GM18517 (cell line): ENCODE measurements at regions not wholly inside any gene's neighbourhood (a gene's known extent, or its start where the extent isn't known, plus 50 kb on each side); places are given as distances from the start of the nearest gene placed in this dataset.
A peak's percentile ranks its signal among the peaks of the same experiment; 100 is the strongest.

Experiments used
- ATAC-seq: cut with Tn5 transposase; IDR thresholded peaks from one replicate; pipeline ENCODE4 v1.9.1; 2021; ENCODE audit warnings: mild to moderate bottlenecking, moderate library complexity; ENCODE audit not compliant: unreplicated experiment

GRCh38 chr1:82848043-82848442, 1047.3 kb downstream of the ADGRL2 start:
- ATAC-seq, result no peak

DNA sequence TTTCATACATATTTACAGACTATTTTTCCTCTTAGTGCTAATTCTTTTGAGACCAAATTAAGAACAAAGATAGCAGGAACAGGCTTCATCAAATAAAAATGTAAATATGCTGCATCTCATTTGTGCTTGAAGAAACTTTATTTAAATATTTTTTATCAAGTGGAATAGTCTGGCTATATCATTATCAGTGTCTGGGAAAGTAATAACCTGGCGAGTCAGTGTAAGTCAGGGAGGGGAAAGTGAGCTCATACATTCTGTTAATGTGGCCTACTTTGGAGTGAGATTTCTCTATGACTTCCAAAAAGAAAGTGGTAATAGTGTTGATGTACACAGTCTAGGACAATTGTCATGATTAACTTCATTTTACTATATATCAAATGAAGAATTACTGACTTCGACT, 1045.1 kb downstream of the ADGRL2 start:
- no peak for ATAC-seq

DNA sequence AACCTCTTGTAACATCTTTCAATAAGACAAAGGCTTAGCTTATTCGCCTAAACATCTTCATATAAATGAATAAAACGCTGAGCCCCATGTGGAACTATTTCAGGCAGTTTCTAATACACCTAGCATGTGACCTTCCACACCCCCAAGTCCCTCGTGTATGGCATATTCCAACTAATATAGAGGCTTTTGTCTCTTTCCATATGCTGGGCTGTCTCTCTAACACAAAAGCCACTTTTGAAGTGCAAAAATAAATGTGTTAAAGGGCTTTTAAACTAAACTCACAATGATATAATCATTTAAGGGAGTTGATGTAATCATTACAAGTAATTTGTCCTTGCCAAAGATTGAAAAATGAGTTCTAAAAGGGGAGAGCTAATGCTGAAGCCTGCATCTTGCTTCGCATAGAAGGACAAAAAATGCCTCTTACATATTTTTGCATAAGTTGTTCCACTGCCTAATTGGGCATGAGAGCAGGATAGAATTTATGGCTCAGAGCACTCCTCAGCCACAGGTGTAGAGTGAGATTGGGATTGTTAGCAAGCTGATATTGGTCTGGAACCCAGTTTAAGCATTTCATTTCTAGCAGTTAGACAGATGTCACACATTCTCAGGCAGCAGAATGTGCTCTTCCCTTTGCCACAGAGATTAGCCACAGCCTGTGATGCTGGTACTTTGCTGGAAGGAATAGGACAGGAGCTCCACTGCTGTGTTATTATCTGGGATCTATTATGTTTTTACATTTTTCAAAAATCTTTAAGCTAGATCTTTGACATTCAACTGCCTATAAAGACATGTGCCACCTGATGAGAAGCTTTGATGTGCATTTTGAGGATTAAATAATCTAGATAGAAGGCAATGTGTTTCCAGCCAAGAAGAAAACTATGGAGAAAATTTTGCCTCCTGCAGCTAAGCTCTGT, 1044.4 kb downstream of the ADGRL2 start:
- ATAC-seq, result no peak

- ATAC-seq, result no peak
Observed at GRCh38 chr1:82844447-82844846, 1043.7 kb downstream of the ADGRL2 start.

DNA sequence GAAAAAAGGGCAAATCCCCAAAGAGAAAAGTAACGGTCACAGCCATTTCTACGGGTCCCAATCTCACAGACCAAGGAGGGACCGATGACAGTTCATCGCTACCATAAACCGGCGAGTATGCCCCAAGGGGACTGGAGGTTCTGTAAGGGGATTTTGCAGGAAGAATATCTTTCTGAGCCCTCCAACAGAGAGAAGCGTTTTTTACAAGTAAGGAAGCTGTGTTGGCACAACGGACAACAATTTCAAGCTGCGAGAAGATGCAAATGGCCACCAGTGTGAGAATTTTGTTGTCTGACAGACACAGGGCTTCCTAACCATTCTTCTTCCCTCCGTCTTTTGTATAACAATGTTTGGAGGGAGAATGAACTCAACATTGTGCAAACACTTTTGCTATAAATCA, 1043.1 kb downstream of the ADGRL2 start:
- ATAC-seq, result no peak

DNA sequence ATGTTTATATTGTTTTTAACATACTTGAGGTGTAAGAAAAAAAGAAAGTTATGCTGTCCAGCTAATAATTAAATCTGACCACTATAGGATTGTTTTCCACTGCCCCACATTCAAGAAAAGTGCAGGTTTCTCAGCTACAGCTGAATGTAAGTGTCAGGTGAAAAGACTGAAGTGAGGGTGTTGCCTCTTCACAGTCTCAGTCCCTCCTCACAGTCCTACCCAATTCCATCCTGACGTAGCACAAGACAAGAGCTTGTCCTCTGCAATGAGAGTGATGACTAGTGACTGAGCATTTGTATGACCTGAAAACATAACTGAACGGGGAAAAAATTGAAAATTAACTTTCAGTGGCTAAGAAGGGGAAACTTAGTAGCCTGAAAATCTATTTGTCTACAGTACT, 1039.5 kb downstream of the ADGRL2 start:
- no peak for ATAC-seq

DNA sequence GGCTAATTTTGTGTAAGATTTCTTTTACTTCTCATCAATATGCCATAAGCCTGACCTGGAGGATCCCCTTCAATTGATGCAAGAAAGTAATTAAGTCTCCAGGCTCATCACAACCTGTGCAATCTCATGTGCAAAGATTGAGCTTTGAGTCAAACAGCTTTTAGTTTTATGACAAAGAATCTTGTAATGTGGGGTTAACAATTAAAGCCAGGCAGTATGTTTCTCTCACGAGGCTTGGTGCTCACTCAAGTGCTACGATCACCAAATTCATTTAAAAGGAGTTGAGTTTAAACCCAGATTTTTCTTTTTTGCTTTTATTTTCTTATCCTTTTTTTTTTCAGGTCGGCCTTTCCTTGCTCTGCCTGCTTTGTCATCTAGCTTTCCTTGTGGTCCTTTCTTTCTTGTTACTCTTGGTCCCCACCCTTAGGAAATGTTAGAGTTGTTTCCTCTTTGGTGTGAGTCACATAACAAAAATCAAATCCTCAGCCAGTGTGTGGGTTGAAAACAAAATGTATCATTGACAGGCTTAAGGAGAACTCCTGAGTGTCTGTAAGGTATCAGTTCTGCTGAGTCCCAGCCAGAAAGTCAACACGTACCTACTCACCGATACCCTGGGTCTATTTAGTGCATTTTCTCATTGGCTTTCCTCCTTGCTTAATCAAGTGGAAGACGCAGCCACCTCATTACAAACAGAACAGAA, 1037.2 kb downstream of the ADGRL2 start:
- ATAC-seq, result no peak

DNA sequence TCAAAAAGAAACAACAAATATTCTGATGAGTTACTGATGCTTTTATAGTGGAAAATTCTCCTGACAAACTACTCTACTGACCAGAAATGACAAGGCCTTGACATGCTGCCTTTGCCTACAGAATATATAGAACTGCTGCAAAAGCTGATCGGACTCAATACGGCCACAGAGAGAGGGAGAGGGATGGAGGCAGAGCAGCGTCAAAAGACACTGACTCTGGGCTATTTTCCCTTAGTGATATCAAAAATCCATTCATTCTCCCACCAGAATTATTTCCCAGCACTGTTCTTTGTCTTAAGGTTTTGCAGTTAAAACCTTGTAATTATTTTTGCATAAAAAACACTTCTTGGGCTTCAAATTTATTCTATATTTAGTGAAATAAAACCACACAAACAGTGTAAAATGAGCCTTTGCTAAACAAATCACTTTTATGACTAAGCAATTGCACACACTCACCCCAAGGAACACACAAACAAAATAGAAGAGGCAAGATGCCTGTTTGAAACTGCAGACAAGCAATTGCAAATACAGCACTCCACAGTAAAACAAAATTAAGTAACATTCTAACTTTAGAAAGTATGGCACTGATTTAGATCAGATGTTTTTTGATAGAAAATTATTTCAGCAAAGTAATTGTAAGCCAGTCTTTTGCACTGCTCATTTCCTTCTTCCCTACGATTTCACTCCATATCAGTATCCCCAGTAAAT, 1036.4 kb downstream of the ADGRL2 start:
- ATAC-seq, result no peak

GRCh38 chr1:82836213-82836972, 1035.7 kb downstream of the ADGRL2 start:
- no peak for ATAC-seq

DNA sequence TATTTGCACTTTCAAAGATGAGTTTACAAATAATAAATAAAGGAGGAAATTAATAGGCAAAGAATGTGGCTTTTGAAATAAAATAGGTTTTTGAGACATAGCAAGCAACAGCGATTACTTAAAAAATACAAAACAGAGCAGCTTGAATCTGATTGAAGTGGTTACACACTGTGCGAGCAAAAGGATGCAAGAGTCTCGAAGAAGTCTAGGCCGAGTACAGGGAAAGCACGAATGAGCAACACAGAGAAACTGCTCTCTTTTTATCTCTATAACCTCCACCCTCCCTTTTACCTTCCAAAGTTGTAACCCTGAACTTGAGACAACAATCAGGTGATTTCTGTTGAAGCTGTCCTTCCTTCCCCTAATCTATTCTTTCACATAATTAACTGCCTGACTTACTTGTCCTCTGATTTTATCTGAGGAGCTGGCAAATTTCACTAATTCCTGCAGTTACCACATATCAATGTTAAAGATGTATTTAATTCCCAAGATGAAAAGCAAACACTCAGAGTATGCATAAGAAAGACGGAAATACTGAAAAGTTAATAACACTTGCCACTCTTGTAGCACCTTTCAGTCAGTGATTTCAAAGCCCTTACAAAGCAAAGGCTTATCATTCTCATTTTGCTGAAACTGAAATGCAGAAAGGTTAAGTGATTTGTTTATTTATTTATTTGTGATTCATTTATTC, 1030.1 kb downstream of the ADGRL2 start:
- ATAC-seq, result no peak

DNA sequence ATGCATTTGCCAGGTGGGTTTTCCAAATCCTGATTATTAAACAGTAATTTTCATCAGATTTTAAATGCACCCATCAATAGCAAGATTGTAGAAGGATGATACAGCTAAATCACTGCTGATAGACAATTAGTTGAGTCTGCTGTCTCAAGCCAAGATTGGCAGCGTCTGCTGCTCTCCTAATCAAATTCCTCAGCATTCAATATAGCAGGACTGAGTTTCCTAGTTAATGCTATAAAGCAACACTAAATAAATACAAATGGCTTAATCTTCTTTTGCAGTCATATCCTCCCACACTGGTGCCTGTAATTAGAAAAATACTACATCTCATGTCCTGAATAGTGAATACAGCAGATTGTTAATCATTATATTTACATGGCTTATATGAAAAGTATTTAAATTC, 1028.8 kb downstream of the ADGRL2 start:
- no peak for ATAC-seq

DNA sequence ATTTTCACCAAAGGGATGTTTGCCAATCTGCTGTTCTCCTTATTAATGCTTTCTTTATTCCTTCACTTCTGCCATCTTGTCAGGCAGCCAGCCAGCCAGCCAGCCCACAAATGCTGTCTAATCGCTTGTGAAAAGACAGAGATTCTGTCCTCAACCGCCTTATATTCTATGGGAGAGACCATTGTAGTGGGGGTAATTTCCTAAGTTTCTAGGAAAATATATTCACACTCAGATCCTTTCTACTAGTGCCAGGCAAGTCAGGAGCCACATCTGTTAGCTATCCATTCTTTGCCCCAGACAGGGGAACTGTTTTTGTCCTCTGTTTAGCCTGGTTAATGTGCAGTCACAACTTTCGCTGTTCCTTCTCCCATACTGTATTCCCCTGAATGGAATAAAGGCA, 1023.1 kb downstream of the ADGRL2 start:
- no peak for ATAC-seq

GRCh38 chr1:82820816-82821215, 1020.1 kb downstream of the ADGRL2 start:
- no peak for ATAC-seq

DNA sequence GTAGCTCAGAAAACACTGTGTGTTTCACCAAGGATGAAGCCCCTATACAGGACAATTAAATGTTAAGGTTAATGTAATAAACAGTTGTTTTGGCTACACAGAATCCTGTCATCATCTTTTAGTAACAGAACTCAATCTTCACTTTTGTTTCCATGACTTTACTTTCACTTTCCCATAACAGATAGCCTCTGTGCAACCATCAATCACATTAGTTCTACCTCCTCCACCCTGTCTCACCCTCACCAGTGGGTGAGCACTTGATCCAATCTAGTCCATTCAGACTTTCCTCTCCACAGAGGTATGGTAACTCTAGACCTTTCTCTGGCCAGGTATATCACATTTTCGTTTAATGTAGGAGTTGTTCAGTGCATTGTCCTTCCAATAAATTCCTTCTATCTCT, 1018.5 kb downstream of the ADGRL2 start:
- ATAC-seq, result peak; percentile 75

GRCh38 chr1:82818586-82818985, 1017.9 kb downstream of the ADGRL2 start:
- no peak for ATAC-seq

GRCh38 chr1:82813386-82813785, 1012.7 kb downstream of the ADGRL2 start:
- ATAC-seq, result no peak

- ATAC-seq, result no peak
Observed at GRCh38 chr1:82810601-82811000, 1009.9 kb downstream of the ADGRL2 start.

DNA sequence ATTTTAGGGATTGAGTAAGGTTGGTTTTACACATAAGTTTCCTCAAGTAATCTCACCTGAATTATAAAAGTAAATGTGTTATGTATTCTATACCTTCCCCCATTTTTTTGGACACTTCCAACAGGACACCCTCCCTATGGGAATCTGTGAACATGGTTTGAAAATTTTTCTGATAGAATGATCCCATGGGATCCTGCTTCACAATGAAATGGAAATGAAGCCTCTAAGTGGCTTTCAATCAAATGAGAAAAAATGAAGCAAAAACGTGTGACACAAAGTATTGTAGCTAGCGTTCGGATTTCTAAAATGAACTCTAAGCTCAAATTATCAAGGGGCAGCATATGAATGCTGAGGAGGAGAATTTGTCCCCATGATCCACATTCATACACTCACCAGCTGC, 1006.8 kb downstream of the ADGRL2 start:
- no peak for ATAC-seq

- no peak for ATAC-seq
Observed at GRCh38 chr1:82806133-82806532, 1005.4 kb downstream of the ADGRL2 start.

GRCh38 chr1:82801176-82801575, 1000.4 kb downstream of the ADGRL2 start:
- no peak for ATAC-seq
